ENCODE measurements at regions not wholly inside any gene's neighbourhood (a gene's known extent, or its start where the extent isn't known, plus 50 kb on each side); places are given as distances from the start of the nearest gene placed in this dataset.

- no peak for TF ChIP-seq CTCF (IDR thresholded peaks at IDR 0.05)
- no peak for TF ChIP-seq POLR2AphosphoS5 (IDR thresholded peaks at IDR 0.05)
- no peak for TF ChIP-seq EP300 (IDR thresholded peaks at IDR 0.05; ENCODE audit: low read depth)
- TF ChIP-seq POLR2A (IDR thresholded peaks at IDR 0.05) = no peak
These were observed 528.9 kb downstream of the COL12A1 start for GRCh38 chr6:74676906-74677305.

Measured in transverse colon (tissue), 4 donors.